ENCODE measurements at regions not wholly inside any gene's neighbourhood (a gene's known extent, or its start where the extent isn't known, plus 50 kb on each side); places are given as distances from the start of the nearest gene placed in this dataset.

- Histone ChIP-seq H3K4me3 (replicated peaks; ENCODE audit: low read depth, low read length) (no peak overlapping the region), H3K36me3 (ENCODE audit: control insufficient read depth, insufficient read depth, low read length) (no peaks in the 10 kb centered on the region), H3K27me3 (replicated peaks; ENCODE audit: control insufficient read depth, insufficient read depth, low read length) (no peaks in the 10 kb centered on the region)
- TF ChIP-seq CTCF (IDR thresholded peaks at IDR 0.05; ENCODE audit: insufficient read depth, low read length, poor library complexity, severe bottlenecking): no peak
- peak; percentile 41 for DNase-seq (ENCODE audit: extremely low read depth, insufficient read length)
Measured at GRCh38 chr4:104795264-104795939, 300.7 kb upstream of the CXXC4 start.

DNA sequence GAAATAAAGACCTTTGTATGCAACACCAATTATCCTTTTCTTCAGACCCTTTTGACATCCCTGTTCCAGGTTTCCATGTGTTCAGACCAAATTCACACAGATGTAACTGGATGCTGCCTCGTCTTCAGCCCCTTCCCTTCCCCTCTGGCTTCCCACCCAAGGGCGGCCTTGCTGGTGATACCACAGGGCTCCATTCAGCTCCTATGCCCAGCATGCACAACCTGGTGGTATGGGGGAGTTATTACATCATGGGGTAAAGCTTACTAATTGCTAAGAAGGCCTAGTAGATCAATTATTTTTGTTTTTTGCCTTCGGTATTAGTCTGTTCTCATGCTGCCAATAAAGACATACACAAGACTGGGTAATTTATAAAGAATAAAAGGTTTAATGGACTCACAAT, 317.0 kb upstream of the CXXC4 start:
- no peak overlapping the region for H3K4me3 ChIP-seq (replicated peaks; ENCODE audit: low read depth, low read length)
- no peak for TF ChIP-seq CTCF (IDR thresholded peaks at IDR 0.05; ENCODE audit: insufficient read depth, low read length, poor library complexity, severe bottlenecking)
- no peak for DNase-seq (ENCODE audit: extremely low read depth, insufficient read length)
- H3K36me3 ChIP-seq (ENCODE audit: control insufficient read depth, insufficient read depth, low read length): no peaks in the 10 kb centered on the region
- no peaks in the 10 kb centered on the region for H3K27me3 ChIP-seq (replicated peaks; ENCODE audit: control insufficient read depth, insufficient read depth, low read length)

DNA sequence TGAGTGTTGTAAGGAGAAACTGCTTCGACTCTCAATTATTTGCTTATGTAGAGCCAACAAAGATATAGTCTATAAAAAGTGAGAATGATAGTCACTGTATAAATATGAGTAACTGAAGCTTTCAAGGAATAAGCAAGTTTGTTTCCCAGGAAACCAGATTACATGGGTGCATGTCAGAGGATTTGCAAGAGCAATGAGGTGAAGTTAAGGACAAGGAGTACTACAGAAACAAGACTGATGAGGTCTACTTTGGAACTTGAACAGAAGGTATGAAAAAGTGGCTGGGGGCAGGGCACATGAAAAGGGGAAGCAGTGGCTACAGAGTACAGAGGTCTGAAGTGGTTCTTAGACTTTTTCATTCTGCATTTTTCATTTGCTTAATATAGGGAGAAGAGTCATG, 321.0 kb upstream of the CXXC4 start:
- no peak overlapping the region for H3K4me3 ChIP-seq (replicated peaks; ENCODE audit: low read depth, low read length)
- H3K27me3 ChIP-seq (replicated peaks; ENCODE audit: control insufficient read depth, insufficient read depth, low read length): no peaks in the 10 kb centered on the region
- TF ChIP-seq CTCF (IDR thresholded peaks at IDR 0.05; ENCODE audit: insufficient read depth, low read length, poor library complexity, severe bottlenecking): no peak
- H3K36me3 ChIP-seq (ENCODE audit: control insufficient read depth, insufficient read depth, low read length): no peaks in the 10 kb centered on the region
- DNase-seq (ENCODE audit: extremely low read depth, insufficient read length): peak; percentile 9

- no peak for DNase-seq (ENCODE audit: extremely low read depth, insufficient read length)
- TF ChIP-seq CTCF (IDR thresholded peaks at IDR 0.05; ENCODE audit: insufficient read depth, low read length, poor library complexity, severe bottlenecking): no peak
- Histone ChIP-seq H3K4me3 (replicated peaks; ENCODE audit: low read depth, low read length) (no peak overlapping the region), H3K27me3 (replicated peaks; ENCODE audit: control insufficient read depth, insufficient read depth, low read length) (no peaks in the 10 kb centered on the region), H3K36me3 (ENCODE audit: control insufficient read depth, insufficient read depth, low read length) (no peaks in the 10 kb centered on the region)
Measured at GRCh38 chr4:104818579-104818978, 323.9 kb upstream of the CXXC4 start.

DNA sequence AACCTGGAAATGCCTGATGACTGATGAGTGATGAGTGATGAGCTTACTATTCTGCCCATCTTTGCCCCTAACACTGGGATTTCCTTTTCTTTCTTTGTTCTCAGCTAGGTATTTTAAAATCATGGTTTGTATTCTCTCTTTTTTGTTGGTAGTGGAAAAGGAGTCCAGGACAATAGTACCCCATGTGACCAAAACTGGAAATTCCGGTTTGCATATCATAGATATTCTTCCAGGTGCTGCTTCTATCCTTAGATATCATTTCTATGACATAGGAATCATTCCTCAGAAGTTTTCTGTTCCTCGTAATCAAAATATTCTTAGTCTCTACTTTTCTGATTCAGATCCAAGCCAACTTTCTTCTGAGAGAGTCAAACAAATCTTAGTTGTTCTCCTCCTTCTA, 320.5 kb upstream of the TET2 start:
- Histone ChIP-seq H3K4me3 (replicated peaks; ENCODE audit: low read depth, low read length) (no peak overlapping the region), H3K27me3 (replicated peaks; ENCODE audit: control insufficient read depth, insufficient read depth, low read length) (no peaks in the 10 kb centered on the region), H3K36me3 (ENCODE audit: control insufficient read depth, insufficient read depth, low read length) (no peaks in the 10 kb centered on the region)
- TF ChIP-seq CTCF (IDR thresholded peaks at IDR 0.05; ENCODE audit: insufficient read depth, low read length, poor library complexity, severe bottlenecking): no peak
- no peak for DNase-seq (ENCODE audit: extremely low read depth, insufficient read length)

DNA sequence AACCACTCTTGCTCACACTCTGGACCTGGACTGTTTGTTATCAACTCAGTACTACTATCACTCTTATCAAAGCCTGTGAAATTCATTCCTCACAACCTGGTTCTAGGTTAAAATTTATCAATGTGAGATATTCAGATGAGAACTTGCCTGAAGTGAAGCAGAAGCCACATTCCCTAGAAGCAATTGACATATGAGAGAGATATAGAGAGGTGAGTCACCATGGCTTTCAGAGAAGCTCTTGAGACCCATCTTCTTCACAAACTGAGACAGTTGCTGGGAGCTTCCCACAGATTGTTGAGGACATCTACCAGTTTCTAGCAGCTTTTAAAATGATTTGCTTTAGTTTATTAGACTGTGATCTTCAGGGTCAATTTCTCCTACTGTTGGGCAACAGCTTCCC, 316.9 kb upstream of the TET2 start:
- no peak for TF ChIP-seq CTCF (IDR thresholded peaks at IDR 0.05; ENCODE audit: insufficient read depth, low read length, poor library complexity, severe bottlenecking)

More for the DNA sequence above, 316.9 kb upstream of the TET2 start:
- no peak for DNase-seq (ENCODE audit: extremely low read depth, insufficient read length)
- H3K27me3 ChIP-seq (replicated peaks; ENCODE audit: control insufficient read depth, insufficient read depth, low read length): no peaks in the 10 kb centered on the region
- H3K4me3 ChIP-seq (replicated peaks; ENCODE audit: low read depth, low read length): no peak overlapping the region
- no peaks in the 10 kb centered on the region for H3K36me3 ChIP-seq (ENCODE audit: control insufficient read depth, insufficient read depth, low read length)

All from GM06990 (cell line).